GM12878 (cell line): ENCODE measurements at regions not wholly inside any gene's neighbourhood (a gene's known extent, or its start where the extent isn't known, plus 50 kb on each side); places are given as distances from the start of the nearest gene placed in this dataset.

Source experiments
- ATAC-seq: fragments of 200-7000 bp; cut with Tn5 transposase; 3 replicates; pipeline ENCODE4 v1.9.1; 2020; ENCODE audit warnings: mild to moderate bottlenecking, moderate library complexity
- BruUV-seq: library from RNA; stranded (reverse); fragments of 400-500 nt; replicated peaks from 2 replicates; lab custom pipeline; 2021; lab: Mats Ljungman, UMichigan
- CTCF ChIA-PET: fragments of 300-600 bp; sonication (Branson Sonifier 250); formaldehyde crosslinking; extraction: SDS; loops from one replicate; lab custom pipeline; 2021; ENCODE audit warnings: inconsistent platforms; lab: Yijun Ruan, JAX
- POLR2A ChIA-PET: fragments of 350-600 bp; formaldehyde crosslinking; extraction: SDS; loops from one replicate; lab custom pipeline; 2021; ENCODE audit warnings: inconsistent platforms; lab: Charles Lee
- RAD21 ChIA-PET: fragments of 300-600 bp; sonication (Branson Sonifier 250); formaldehyde crosslinking; loops from one replicate; lab custom pipeline; 2023; ENCODE audit warnings: antibody characterized with exemption; ENCODE audit not compliant: unreplicated experiment; lab: Charles Lee
- SMC1A ChIA-PET: fragments of 300-600 bp; sonication (Branson Sonifier 250); formaldehyde crosslinking; loops from one replicate; lab custom pipeline; 2023; ENCODE audit not compliant: unreplicated experiment, uncharacterized antibody; lab: Charles Lee
- DNase-seq: peaks from one replicate; pipeline ENCODE4 v3.0.0-alpha.2; 2011; ENCODE audit warnings: low read depth, low spot score
- FAIRE-seq: peaks from 3 replicates; lab custom pipeline; 2011; peaks lifted over from hg19 to GRCh38; lab: Jason Lieb, UNC
- H2AFZ ChIP-seq: 2 replicates; pipeline ENCODE4 v1.6.0; 2011; ENCODE audit warnings: low read depth, low read length, control low read depth; ENCODE audit not compliant: control insufficient read depth
- H3K27ac ChIP-seq: 2 replicates; pipeline ENCODE4 v1.5.1; 2011; ENCODE audit warnings: control low read depth; ENCODE audit not compliant: control insufficient read depth, insufficient read depth
- H3K27me3 ChIP-seq, 2 experiments: replicated peaks in 1 of 2; 2 replicates each; pipeline versions ENCODE4 v1.6.0 to v1.6.1; 2011; ENCODE audit warnings: low read length in 1 of 2; ENCODE audit not compliant: control insufficient read depth in 2 of 2, insufficient read depth in 2 of 2
- H3K36me3 ChIP-seq, 2 experiments: 2 replicates each; pipeline ENCODE4 v1.5.1; 2011; ENCODE audit warnings: low read length in 1 of 2; ENCODE audit not compliant: control insufficient read depth in 2 of 2, insufficient read depth in 2 of 2
- H3K4me1 ChIP-seq: 2 replicates; pipeline ENCODE4 v1.6.1; 2011; ENCODE audit warnings: mild to moderate bottlenecking, low read length, moderate library complexity, mixed read lengths; ENCODE audit not compliant: control insufficient read depth, insufficient read depth
- H3K4me2 ChIP-seq: 2 replicates; pipeline ENCODE4 v1.6.0; 2011; ENCODE audit warnings: control low read depth; ENCODE audit not compliant: control insufficient read depth, insufficient read depth
- H3K4me3 ChIP-seq: fragments of 200-600 bp; sonication (generic); 2 replicates; pipeline ENCODE4 v1.5.1; 2016
- H3K79me2 ChIP-seq: 2 replicates; pipeline ENCODE4 v1.6.0; 2011; ENCODE audit warnings: low read length; ENCODE audit not compliant: control insufficient read depth, insufficient read depth
- H3K9ac ChIP-seq: 2 replicates; pipeline ENCODE4 v1.8.0; 2011; ENCODE audit warnings: low read length, control low read depth, mixed read lengths; ENCODE audit not compliant: control insufficient read depth, insufficient read depth
- H3K9me3 ChIP-seq: replicated peaks from 3 replicates; pipeline ENCODE4 v1.5.1; 2011; ENCODE audit warnings: mild to moderate bottlenecking, low read length; ENCODE audit not compliant: control insufficient read depth, insufficient read depth
- H4K20me1 ChIP-seq: 2 replicates; pipeline ENCODE4 v1.6.0; 2011; ENCODE audit not compliant: control insufficient read depth, insufficient read depth
- CHD1 ChIP-seq: IDR thresholded peaks from 2 replicates; pipeline ENCODE4 v1.6.1; 2012; ENCODE audit warnings: low read depth, low read length, improper control_type of control experiment
- SUPT20H ChIP-seq: IDR thresholded peaks from 2 replicates; pipeline ENCODE4 v1.6.1; 2011; ENCODE audit warnings: low read depth, mild to moderate bottlenecking, low read length, moderate library complexity, borderline replicate concordance; ENCODE audit not compliant: control insufficient read depth
- TCF7 ChIP-seq: IDR thresholded peaks from 2 replicates; pipeline ENCODE4 v1.6.1; 2014; ENCODE audit warnings: antibody characterized with exemption, borderline replicate concordance
- ZNF384 ChIP-seq: IDR thresholded peaks from 2 replicates; pipeline ENCODE4 v1.6.1; 2012; ENCODE audit warnings: low read depth, mild to moderate bottlenecking, low read length, improper control_type of control experiment, borderline replicate concordance
- WGBS: methylation state at CpG from one replicate; pipeline ENCODE4 v1.1.6; 2016; ENCODE audit warnings: low lambda C conversion rate; ENCODE audit not compliant: insufficient replicate concordance, insufficient coverage; ENCODE audit errors: missing lambda C conversion rate; 5-methylcytosine and 5-hydroxymethylcytosine counted together
- in situ Hi-C: fragments of 300-500 bp; cut with MboI; formaldehyde crosslinking; loops from 9 replicates; pipeline ENCODE4 v1.14.3; 2018; ENCODE audit warnings: mixed read lengths
- intact Hi-C: fragments of 100-400 bp; cut with micrococcal nuclease; formaldehyde crosslinking; loops from one replicate; pipeline ENCODE4 v1.14.2; 2022; ENCODE audit not compliant: unreplicated experiment
- TF ChIP-seq, protein P1 (sequence below): fragments of 450-650 bp; formaldehyde crosslinking; IDR thresholded peaks from 2 replicates; pipeline ENCODE4 v1.5.0; 2022; ENCODE audit warnings: mild to moderate bottlenecking, missing genetic modification characterization

DNA sequence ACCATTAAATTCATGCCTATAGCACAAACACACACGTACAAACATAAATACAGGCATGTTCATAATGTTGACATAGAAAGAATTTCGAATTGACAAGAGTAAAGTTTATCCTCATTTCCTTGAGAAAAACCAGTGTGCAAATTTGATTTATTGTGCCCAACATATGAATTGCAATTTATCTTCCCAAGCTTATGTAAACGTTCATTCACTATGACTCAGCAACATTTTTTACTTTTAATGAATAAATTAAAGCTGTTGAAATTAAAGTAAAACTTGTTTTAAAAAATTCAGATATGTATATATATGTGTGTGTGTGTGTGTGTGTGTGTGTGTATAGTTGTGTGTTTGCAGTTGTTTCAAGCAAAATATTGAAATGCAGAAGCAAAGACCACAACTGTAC is 1067.9 kb downstream of the BRINP3 start:
- Histone ChIP-seq H3K27ac (no peak overlapping the region), H3K4me1 (no peaks in the 10 kb centered on the region), H3K9me3 (no peaks in the 10 kb centered on the region), H3K4me2 (no peak overlapping the region), H3K79me2 (no peaks in the 10 kb centered on the region), H3K27me3 (no peaks in the 10 kb centered on the region), H3K4me3 (no peak overlapping the region), H2AFZ (no peak overlapping the region), H4K20me1 (no peaks in the 10 kb centered on the region), H3K9ac (no peak overlapping the region), H3K36me3 (no peaks in the 10 kb centered on the region)
- ATAC-seq = no peak
- ChIA-PET RAD21 (interaction anchor here (0.9 kb wide), 1 partner anchor 18 kb away, joined by 3 read pairs; no protein-coding TSS in a partner anchor), SMC1A (interaction anchor here (0.5 kb wide), 1 partner anchor 1066 kb away, joined by 3 read pairs; no protein-coding TSS in a partner anchor), POLR2A (no interaction called here), CTCF (interaction anchor here (1.4 kb wide), 1 partner anchor 21 kb away, joined by 5 read pairs; no protein-coding TSS in a partner anchor)
- WGBS = 0% methylated on average over 3 of the region's 3 CpGs
- TF ChIP-seq CHD1 (no peak), TCF7 (no peak), ZNF384 (no peak), SUPT20H (no peak)
- TF ChIP-seq, protein P1, sequence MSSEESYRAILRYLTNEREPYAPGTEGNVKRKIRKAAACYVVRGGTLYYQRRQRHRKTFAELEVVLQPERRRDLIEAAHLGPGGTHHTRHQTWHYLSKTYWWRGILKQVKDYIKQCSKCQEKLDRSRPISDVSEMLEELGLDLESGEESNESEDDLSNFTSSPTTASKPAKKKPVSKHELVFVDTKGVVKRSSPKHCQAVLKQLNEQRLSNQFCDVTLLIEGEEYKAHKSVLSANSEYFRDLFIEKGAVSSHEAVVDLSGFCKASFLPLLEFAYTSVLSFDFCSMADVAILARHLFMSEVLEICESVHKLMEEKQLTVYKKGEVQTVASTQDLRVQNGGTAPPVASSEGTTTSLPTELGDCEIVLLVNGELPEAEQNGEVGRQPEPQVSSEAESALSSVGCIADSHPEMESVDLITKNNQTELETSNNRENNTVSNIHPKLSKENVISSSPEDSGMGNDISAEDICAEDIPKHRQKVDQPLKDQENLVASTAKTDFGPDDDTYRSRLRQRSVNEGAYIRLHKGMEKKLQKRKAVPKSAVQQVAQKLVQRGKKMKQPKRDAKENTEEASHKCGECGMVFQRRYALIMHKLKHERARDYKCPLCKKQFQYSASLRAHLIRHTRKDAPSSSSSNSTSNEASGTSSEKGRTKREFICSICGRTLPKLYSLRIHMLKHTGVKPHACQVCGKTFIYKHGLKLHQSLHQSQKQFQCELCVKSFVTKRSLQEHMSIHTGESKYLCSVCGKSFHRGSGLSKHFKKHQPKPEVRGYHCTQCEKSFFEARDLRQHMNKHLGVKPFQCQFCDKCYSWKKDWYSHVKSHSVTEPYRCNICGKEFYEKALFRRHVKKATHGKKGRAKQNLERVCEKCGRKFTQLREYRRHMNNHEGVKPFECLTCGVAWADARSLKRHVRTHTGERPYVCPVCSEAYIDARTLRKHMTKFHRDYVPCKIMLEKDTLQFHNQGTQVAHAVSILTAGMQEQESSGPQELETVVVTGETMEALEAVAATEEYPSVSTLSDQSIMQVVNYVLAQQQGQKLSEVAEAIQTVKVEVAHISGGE = no peak
- intact Hi-C loops (no loop called here), in situ Hi-C loops (no loop called here)
- FAIRE-seq = no peak
- BruUV-seq = no TSS peak
- DNase-seq = no peak
